Endothelial cell of umbilical vein (primary cell): ENCODE measurements at regions not wholly inside any gene's neighbourhood (a gene's known extent, or its start where the extent isn't known, plus 50 kb on each side); places are given as distances from the start of the nearest gene placed in this dataset.

Experiments
- POLR2A ChIP-seq: IDR thresholded peaks from 2 replicates; pipeline ENCODE4 v1.6.1; 2012; ENCODE audit warnings: low read depth, mild to moderate bottlenecking, control low read depth, low read length
- TF ChIP-seq, protein P1 (sequence below), 2 donors: IDR thresholded peaks; 1 replicate in 1 of 2; 2 replicates in 1 of 2; pipeline ENCODE4 v1.5.1; 2011; ENCODE audit warnings: low read length in 2 of 2, mild to moderate bottlenecking in 2 of 2, moderate library complexity in 2 of 2, control low read depth in 1 of 2, inconsistent platforms in 1 of 2, low read depth in 1 of 2; ENCODE audit not compliant: insufficient read depth in 1 of 2; ENCODE audit errors: extremely low read depth in 1 of 2

GRCh38 chr6:50249493-50249892, 199.8 kb upstream of the DEFB112 start:
- TF ChIP-seq, protein P1, sequence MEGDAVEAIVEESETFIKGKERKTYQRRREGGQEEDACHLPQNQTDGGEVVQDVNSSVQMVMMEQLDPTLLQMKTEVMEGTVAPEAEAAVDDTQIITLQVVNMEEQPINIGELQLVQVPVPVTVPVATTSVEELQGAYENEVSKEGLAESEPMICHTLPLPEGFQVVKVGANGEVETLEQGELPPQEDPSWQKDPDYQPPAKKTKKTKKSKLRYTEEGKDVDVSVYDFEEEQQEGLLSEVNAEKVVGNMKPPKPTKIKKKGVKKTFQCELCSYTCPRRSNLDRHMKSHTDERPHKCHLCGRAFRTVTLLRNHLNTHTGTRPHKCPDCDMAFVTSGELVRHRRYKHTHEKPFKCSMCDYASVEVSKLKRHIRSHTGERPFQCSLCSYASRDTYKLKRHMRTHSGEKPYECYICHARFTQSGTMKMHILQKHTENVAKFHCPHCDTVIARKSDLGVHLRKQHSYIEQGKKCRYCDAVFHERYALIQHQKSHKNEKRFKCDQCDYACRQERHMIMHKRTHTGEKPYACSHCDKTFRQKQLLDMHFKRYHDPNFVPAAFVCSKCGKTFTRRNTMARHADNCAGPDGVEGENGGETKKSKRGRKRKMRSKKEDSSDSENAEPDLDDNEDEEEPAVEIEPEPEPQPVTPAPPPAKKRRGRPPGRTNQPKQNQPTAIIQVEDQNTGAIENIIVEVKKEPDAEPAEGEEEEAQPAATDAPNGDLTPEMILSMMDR (IDR thresholded peaks at IDR 0.05; ENCODE audit: extremely low read depth in 1 of 2, insufficient read depth in 1 of 2, low read depth in 1 of 2, low read length in 2 of 2): no peak
- TF ChIP-seq POLR2A: no peak
